HAP-1 (cell line): ENCODE measurements at regions not wholly inside any gene's neighbourhood (a gene's known extent, or its start where the extent isn't known, plus 50 kb on each side); places are given as distances from the start of the nearest gene placed in this dataset.

Experiments used
- DNase-seq, 2 experiments: peaks; one replicate each; pipeline ENCODE4 v3.0.0-alpha.2; 2016 to 2020; ENCODE audit warnings: low spot score in 2 of 2
- H3K27me3 ChIP-seq: fragments of 250-450 bp; sonication (Bioruptor Pico); 2 replicates; pipeline ENCODE4 v1.5.1; 2020; ENCODE audit warnings: low read depth, mild to moderate bottlenecking, moderate library complexity
- H3K36me3 ChIP-seq: fragments of 250-450 bp; sonication (Bioruptor Pico); replicated peaks from 2 replicates; pipeline ENCODE4 v1.5.1; 2020; ENCODE audit warnings: mild to moderate bottlenecking
- H3K4me1 ChIP-seq: fragments of 250-450 bp; sonication (Bioruptor Pico); 2 replicates; pipeline ENCODE4 v1.5.1; 2020; ENCODE audit warnings: mild to moderate bottlenecking
- H3K4me3 ChIP-seq: fragments of 250-450 bp; sonication (Bioruptor Pico); 2 replicates; pipeline ENCODE4 v1.5.1; 2020; ENCODE audit warnings: mild to moderate bottlenecking, moderate library complexity
- H3K9me3 ChIP-seq: fragments of 250-450 bp; sonication (Bioruptor Pico); 2 replicates; pipeline ENCODE4 v1.5.1; 2020; ENCODE audit warnings: mild to moderate bottlenecking, moderate library complexity
- in situ Hi-C: fragments of 300-500 bp; cut with MboI; formaldehyde crosslinking; loops from 3 replicates; pipeline ENCODE4 v1.14.3; 2020; ENCODE audit warnings: low sequenced_read_pairs, inconsistent platforms, mixed read lengths

- in situ Hi-C loops: no loop called here
- no peak overlapping the region for H3K4me3 ChIP-seq
- no peaks in the 10 kb centered on the region for H3K36me3 ChIP-seq
- no peaks in the 10 kb centered on the region for H3K9me3 ChIP-seq
- no peaks in the 10 kb centered on the region for H3K4me1 ChIP-seq
- H3K27me3 ChIP-seq: 0 out of 2 replicates have a peak, but pooled peaks cover 2% of the 10 kb centered on the region
- no peak for DNase-seq
These were observed 199.4 kb upstream of the RPL38 start for GRCh38 chr17:74004056-74004455.

GRCh38 chr17:74005790-74006189 lies 197.7 kb upstream of the RPL38 start:
- Histone ChIP-seq H3K4me3 (no peak overlapping the region), H3K36me3 (no peaks in the 10 kb centered on the region), H3K9me3 (no peaks in the 10 kb centered on the region), H3K4me1 (no peaks in the 10 kb centered on the region), H3K27me3 (peaks cover 6% of the 10 kb centered on the region)
- in situ Hi-C loops: no loop called here
- DNase-seq: no peak

GRCh38 chr17:74006371-74006770 lies 197.1 kb upstream of the RPL38 start:
- no peak for DNase-seq
- in situ Hi-C loops: no loop called here
- H3K27me3 ChIP-seq: peaks cover 6% of the 10 kb centered on the region
- no peaks in the 10 kb centered on the region for H3K9me3 ChIP-seq
- no peak overlapping the region for H3K4me3 ChIP-seq
- H3K36me3 ChIP-seq: no peaks in the 10 kb centered on the region
- H3K4me1 ChIP-seq: no peaks in the 10 kb centered on the region

- H3K27me3 ChIP-seq: peaks cover 9% of the 10 kb centered on the region
- H3K36me3 ChIP-seq: no peaks in the 10 kb centered on the region
- H3K9me3 ChIP-seq: no peaks in the 10 kb centered on the region
- no peak overlapping the region for H3K4me3 ChIP-seq
- DNase-seq: no peak
- no peaks in the 10 kb centered on the region for H3K4me1 ChIP-seq
- in situ Hi-C loops: no loop called here
These were observed 195.3 kb upstream of the RPL38 start for GRCh38 chr17:74008196-74008595.

GRCh38 chr17:74009056-74009625 lies 194.3 kb upstream of the RPL38 start:
- Histone ChIP-seq H3K4me1 (no peaks in the 10 kb centered on the region), H3K27me3 (peaks cover 9% of the 10 kb centered on the region), H3K9me3 (no peaks in the 10 kb centered on the region), H3K36me3 (no peaks in the 10 kb centered on the region), H3K4me3 (no peak overlapping the region)
- no peak for DNase-seq
- in situ Hi-C loops: no loop called here

- Histone ChIP-seq H3K4me3 (no peak overlapping the region), H3K36me3 (no peaks in the 10 kb centered on the region), H3K27me3 (peaks cover 16% of the 10 kb centered on the region), H3K4me1 (no peaks in the 10 kb centered on the region), H3K9me3 (no peaks in the 10 kb centered on the region)
- in situ Hi-C loops: no loop called here
- no peak for DNase-seq
These were observed 192.6 kb upstream of the RPL38 start for GRCh38 chr17:74010903-74011302.

- Histone ChIP-seq H3K27me3 (peaks cover 16% of the 10 kb centered on the region), H3K4me3 (no peak overlapping the region)
These were observed 191.5 kb upstream of the RPL38 start for GRCh38 chr17:74011966-74012365.

GRCh38 chr17:74012465-74012864 lies 191.0 kb upstream of the RPL38 start:
- H3K4me1 ChIP-seq: no peaks in the 10 kb centered on the region
- H3K9me3 ChIP-seq: no peaks in the 10 kb centered on the region
- no peak overlapping the region for H3K4me3 ChIP-seq
- in situ Hi-C loops: no loop called here
- H3K36me3 ChIP-seq: no peaks in the 10 kb centered on the region
- H3K27me3 ChIP-seq: peaks cover 16% of the 10 kb centered on the region
- no peak for DNase-seq

More at GRCh38 chr17:74011966-74012365, 191.5 kb upstream of the RPL38 start:
- Histone ChIP-seq H3K36me3 (no peaks in the 10 kb centered on the region), H3K9me3 (no peaks in the 10 kb centered on the region), H3K4me1 (no peaks in the 10 kb centered on the region)
- in situ Hi-C loops: no loop called here
- DNase-seq: no peak

GRCh38 chr17:74015316-74015715 lies 188.2 kb upstream of the RPL38 start:
- H3K4me1 ChIP-seq: no peaks in the 10 kb centered on the region
- H3K4me3 ChIP-seq: no peak overlapping the region
- H3K9me3 ChIP-seq: no peaks in the 10 kb centered on the region
- H3K36me3 ChIP-seq: no peaks in the 10 kb centered on the region
- DNase-seq: no peak
- peaks cover 13% of the 10 kb centered on the region for H3K27me3 ChIP-seq
- in situ Hi-C loops: no loop called here

- in situ Hi-C loops: no loop called here
- Histone ChIP-seq H3K9me3 (no peaks in the 10 kb centered on the region), H3K36me3 (no peaks in the 10 kb centered on the region), H3K27me3 (peaks cover 9% of the 10 kb centered on the region), H3K4me3 (no peak overlapping the region), H3K4me1 (no peaks in the 10 kb centered on the region)
- DNase-seq: no peak
These were observed 187.5 kb upstream of the RPL38 start for GRCh38 chr17:74015990-74016389.

- Histone ChIP-seq H3K4me3 (no peak overlapping the region), H3K9me3 (no peaks in the 10 kb centered on the region), H3K36me3 (no peaks in the 10 kb centered on the region), H3K27me3 (peaks cover 9% of the 10 kb centered on the region; the same call in 1 of the 2 replicates), H3K4me1 (no peaks in the 10 kb centered on the region)
- in situ Hi-C loops: no loop called here
- no peak for DNase-seq
These were observed 187.0 kb upstream of the RPL38 start for GRCh38 chr17:74016461-74016860.

GRCh38 chr17:74017466-74017865 lies 186.0 kb upstream of the RPL38 start:
- DNase-seq: no peak
- no peaks in the 10 kb centered on the region for H3K4me1 ChIP-seq
- H3K9me3 ChIP-seq: no peaks in the 10 kb centered on the region
- in situ Hi-C loops: no loop called here
- no peaks in the 10 kb centered on the region for H3K36me3 ChIP-seq
- H3K4me3 ChIP-seq: no peak overlapping the region
- peaks cover 7% of the 10 kb centered on the region; the same call in 1 of the 2 replicates for H3K27me3 ChIP-seq

GRCh38 chr17:74018115-74018514 lies 185.4 kb upstream of the RPL38 start:
- Histone ChIP-seq H3K36me3 (no peaks in the 10 kb centered on the region), H3K9me3 (no peaks in the 10 kb centered on the region), H3K4me1 (no peaks in the 10 kb centered on the region), H3K27me3 (peaks cover 7% of the 10 kb centered on the region; the same call in 1 of the 2 replicates), H3K4me3 (no peak overlapping the region)
- in situ Hi-C loops: no loop called here
- no peak for DNase-seq

GRCh38 chr17:74019271-74019670 lies 184.2 kb upstream of the RPL38 start:
- H3K27me3 ChIP-seq: peaks cover 7% of the 10 kb centered on the region; the same call in 1 of the 2 replicates
- DNase-seq: no peak
- no peaks in the 10 kb centered on the region for H3K36me3 ChIP-seq
- H3K4me3 ChIP-seq: no peak overlapping the region
- no peaks in the 10 kb centered on the region for H3K9me3 ChIP-seq
- no peaks in the 10 kb centered on the region for H3K4me1 ChIP-seq
- in situ Hi-C loops: no loop called here

- DNase-seq: no peak
- Histone ChIP-seq H3K4me3 (no peak overlapping the region), H3K27me3 (peaks cover 4% of the 10 kb centered on the region; the same call in 1 of the 2 replicates), H3K36me3 (no peaks in the 10 kb centered on the region), H3K9me3 (no peaks in the 10 kb centered on the region), H3K4me1 (no peaks in the 10 kb centered on the region)
- in situ Hi-C loops: no loop called here
These were observed 183.6 kb upstream of the RPL38 start for GRCh38 chr17:74019860-74020259.
